ENCODE measurements at regions not wholly inside any gene's neighbourhood (a gene's known extent, or its start where the extent isn't known, plus 50 kb on each side); places are given as distances from the start of the nearest gene placed in this dataset.
"Not testable (repeated sequence)": the region's sequence is repeated elsewhere in the genome, so short reads cannot be mapped to it uniquely, and the experiment has no call there.

- H3K9me3 Mint-ChIP-seq = peaks cover 2% of the 10 kb centered on the region
- no peak overlapping the region for H3K4me3 Mint-ChIP-seq
- TF ChIP-seq, protein P1, sequence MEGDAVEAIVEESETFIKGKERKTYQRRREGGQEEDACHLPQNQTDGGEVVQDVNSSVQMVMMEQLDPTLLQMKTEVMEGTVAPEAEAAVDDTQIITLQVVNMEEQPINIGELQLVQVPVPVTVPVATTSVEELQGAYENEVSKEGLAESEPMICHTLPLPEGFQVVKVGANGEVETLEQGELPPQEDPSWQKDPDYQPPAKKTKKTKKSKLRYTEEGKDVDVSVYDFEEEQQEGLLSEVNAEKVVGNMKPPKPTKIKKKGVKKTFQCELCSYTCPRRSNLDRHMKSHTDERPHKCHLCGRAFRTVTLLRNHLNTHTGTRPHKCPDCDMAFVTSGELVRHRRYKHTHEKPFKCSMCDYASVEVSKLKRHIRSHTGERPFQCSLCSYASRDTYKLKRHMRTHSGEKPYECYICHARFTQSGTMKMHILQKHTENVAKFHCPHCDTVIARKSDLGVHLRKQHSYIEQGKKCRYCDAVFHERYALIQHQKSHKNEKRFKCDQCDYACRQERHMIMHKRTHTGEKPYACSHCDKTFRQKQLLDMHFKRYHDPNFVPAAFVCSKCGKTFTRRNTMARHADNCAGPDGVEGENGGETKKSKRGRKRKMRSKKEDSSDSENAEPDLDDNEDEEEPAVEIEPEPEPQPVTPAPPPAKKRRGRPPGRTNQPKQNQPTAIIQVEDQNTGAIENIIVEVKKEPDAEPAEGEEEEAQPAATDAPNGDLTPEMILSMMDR (IDR thresholded peaks at IDR 0.05) = no peak
- no peaks in the 10 kb centered on the region for H3K27me3 Mint-ChIP-seq
- DNase-seq (no peak), ATAC-seq (ENCODE audit: low read depth) (no peak)
- no peak overlapping the region for H3K27ac Mint-ChIP-seq
- ChIA-PET POLR2A (no interaction called here), CTCF (no interaction called here)
- H3K4me1 Mint-ChIP-seq = no peaks in the 10 kb centered on the region
- intact Hi-C loops (cut with micrococcal nuclease) = no loop called here
- H3K36me3 Mint-ChIP-seq (ENCODE audit: low read depth) = no peaks in the 10 kb centered on the region
Observed at GRCh38 chr11:42412590-42412989, 899.2 kb upstream of the API5 start.

DNA sequence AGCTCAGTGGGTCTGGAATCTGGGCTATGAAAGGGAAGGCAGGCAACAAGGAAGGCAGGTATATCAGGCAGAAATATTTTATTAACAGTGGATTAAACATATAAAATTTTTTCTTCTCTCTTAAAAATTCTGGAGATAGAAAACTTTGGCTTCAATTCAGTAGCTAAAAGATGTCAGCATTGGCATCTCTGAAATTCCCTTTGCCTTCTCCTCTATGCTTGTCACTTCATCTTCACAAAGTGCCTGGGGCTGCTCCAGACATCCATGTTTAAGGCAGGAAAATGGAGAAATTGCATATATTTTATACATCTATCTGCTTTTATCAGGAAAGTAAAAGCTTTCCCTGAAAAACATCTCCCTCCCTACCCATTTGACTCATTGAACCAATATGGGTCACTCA is 894.1 kb upstream of the API5 start:
- ChIA-PET CTCF (no interaction called here), POLR2A (no interaction called here)
- intact Hi-C loops (cut with micrococcal nuclease) = no loop called here
- H3K27ac Mint-ChIP-seq = no peak overlapping the region
- H3K9me3 Mint-ChIP-seq = peaks cover 3% of the 10 kb centered on the region
- no peaks in the 10 kb centered on the region for H3K27me3 Mint-ChIP-seq
- no peak for DNase-seq
- TF ChIP-seq, protein P1 (IDR thresholded peaks at IDR 0.05) = no peak
- ATAC-seq (ENCODE audit: low read depth) = no peak
- no peak overlapping the region for H3K4me3 Mint-ChIP-seq
- no peaks in the 10 kb centered on the region for H3K36me3 Mint-ChIP-seq (ENCODE audit: low read depth)
- H3K4me1 Mint-ChIP-seq = no peaks in the 10 kb centered on the region

- intact Hi-C loops (cut with micrococcal nuclease) = no loop called here
Observed at GRCh38 chr11:42422090-42422489, 889.7 kb upstream of the API5 start.

DNA sequence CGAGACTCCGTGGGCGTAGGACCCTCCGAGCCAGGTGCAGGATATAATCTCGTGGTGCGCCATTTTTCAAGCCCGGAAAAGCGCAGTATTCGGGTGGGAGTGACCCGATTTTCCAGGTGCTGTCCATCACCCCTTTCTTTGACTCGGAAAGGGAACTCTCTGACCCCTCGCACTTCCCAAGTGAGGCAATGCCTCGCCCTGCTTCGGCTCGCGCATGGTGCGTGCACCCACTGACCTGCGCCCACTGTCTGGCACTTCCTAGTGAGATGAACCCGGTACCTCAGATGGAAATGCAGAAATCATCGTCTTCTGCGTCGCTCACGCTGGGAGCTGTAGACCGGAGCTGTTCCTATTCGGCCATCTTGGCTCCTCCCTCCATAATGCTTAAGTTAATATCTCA is 876.9 kb upstream of the API5 start:
- POLR2A ChIA-PET; H3K4me3 Mint-ChIP-seq; intact Hi-C loops (cut with micrococcal nuclease): not testable (repeated sequence)

More at GRCh38 chr11:42422090-42422489, 889.7 kb upstream of the API5 start:
- ATAC-seq (ENCODE audit: low read depth) = no peak
- CTCF ChIA-PET = no interaction called here
- no peaks in the 10 kb centered on the region for H3K36me3 Mint-ChIP-seq (ENCODE audit: low read depth)
- no peaks in the 10 kb centered on the region for H3K27me3 Mint-ChIP-seq
- POLR2A ChIA-PET = no interaction called here
- H3K27ac Mint-ChIP-seq = no peak overlapping the region
- DNase-seq = no peak
- no peak overlapping the region for H3K4me3 Mint-ChIP-seq
- H3K9me3 Mint-ChIP-seq = peaks cover 3% of the 10 kb centered on the region
- no peaks in the 10 kb centered on the region for H3K4me1 Mint-ChIP-seq
- TF ChIP-seq, protein P1 (IDR thresholded peaks at IDR 0.05) = no peak

DNA sequence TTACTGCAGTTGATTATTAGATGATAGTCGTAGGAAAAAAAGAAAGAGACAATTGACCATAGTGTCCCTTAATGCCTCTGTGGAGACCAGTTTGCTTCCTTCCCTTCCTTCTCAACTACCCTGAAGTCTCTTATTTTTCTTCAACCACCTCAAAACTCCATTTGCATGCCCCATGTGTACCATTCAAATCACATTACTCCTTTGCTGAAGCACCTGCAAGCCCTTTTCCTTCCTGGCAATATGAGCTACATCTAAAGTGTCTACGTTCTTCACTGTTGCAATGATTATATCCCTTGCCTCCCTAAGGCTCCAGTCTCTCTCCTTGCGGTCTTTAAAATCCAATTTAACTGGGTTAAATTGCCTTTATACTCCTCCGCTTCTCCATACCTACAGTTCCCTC is 867.4 kb upstream of the API5 start:
- CTCF ChIA-PET = no interaction called here
- TF ChIP-seq, protein P1 (IDR thresholded peaks at IDR 0.05) = no peak
- no peak for ATAC-seq (ENCODE audit: low read depth)
- Mint-ChIP-seq H3K27me3 (no peaks in the 10 kb centered on the region), H3K9me3 (peaks cover 7% of the 10 kb centered on the region), H3K4me1 (no peaks in the 10 kb centered on the region), H3K36me3 (ENCODE audit: low read depth) (no peaks in the 10 kb centered on the region), H3K4me3 (no peak overlapping the region), H3K27ac (no peak overlapping the region)
- DNase-seq = no peak
- intact Hi-C loops (cut with micrococcal nuclease) = no loop called here
- POLR2A ChIA-PET = no interaction called here

More for the DNA sequence above, 876.9 kb upstream of the API5 start:
- H3K27ac Mint-ChIP-seq; H3K27me3 Mint-ChIP-seq; ATAC-seq (ENCODE audit: low read depth); DNase-seq; H3K36me3 Mint-ChIP-seq (ENCODE audit: low read depth); H3K9me3 Mint-ChIP-seq; CTCF ChIA-PET; H3K4me1 Mint-ChIP-seq: not testable (repeated sequence)

DNA sequence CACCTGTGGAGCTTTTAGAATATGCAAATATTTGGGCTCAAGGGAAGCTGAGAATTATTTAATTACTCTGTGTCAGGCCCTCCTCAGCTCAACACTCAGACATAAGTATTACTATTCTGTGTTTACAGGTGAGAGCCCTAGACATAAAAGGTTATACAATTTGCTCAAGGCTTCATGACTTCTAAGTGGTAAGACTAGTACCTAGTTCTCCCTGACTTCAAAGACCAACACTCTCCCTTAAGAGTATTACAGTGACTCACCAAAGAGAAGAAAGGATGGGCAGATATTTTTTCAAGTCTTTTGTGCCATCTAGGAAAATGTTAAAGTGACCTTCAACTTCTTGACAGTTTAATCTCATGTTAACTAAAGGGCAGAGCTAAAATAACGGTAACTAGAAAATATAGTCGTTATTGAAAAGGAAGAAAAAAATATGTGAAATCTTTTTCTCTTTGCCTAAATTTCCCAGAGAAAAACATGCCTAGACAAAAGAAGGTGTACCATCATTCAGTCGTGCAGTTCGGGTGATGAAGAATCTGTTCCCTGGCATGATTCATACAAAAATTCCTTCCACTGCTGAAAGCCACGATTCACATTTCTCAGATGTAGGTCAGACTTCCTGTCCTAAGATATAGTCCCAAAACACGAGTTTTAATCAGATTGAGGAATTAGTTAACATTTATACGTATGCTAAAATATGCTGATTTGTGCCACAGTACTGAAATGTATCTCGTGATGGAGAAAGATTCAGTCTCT is 849.1 kb upstream of the API5 start:
- DNase-seq (no peak), ATAC-seq (ENCODE audit: low read depth) (no peak)
- H3K27ac Mint-ChIP-seq = no peak overlapping the region
- intact Hi-C loops (cut with micrococcal nuclease) = no loop called here
- peaks cover 4% of the 10 kb centered on the region for H3K9me3 Mint-ChIP-seq
- TF ChIP-seq, protein P1 (IDR thresholded peaks at IDR 0.05) = no peak
- ChIA-PET POLR2A (no interaction called here), CTCF (no interaction called here)
- H3K4me3 Mint-ChIP-seq = no peak overlapping the region
- no peaks in the 10 kb centered on the region for H3K36me3 Mint-ChIP-seq (ENCODE audit: low read depth)
- H3K27me3 Mint-ChIP-seq = no peaks in the 10 kb centered on the region
- no peaks in the 10 kb centered on the region for H3K4me1 Mint-ChIP-seq

Measured in activated B cell treated with CpG ODN at 0.5 μM for 24 hours (primary cell).